Activated naive CD4-positive, alpha-beta T cell treated with anti-CD3 and anti-CD28 coated beads for 36 hours (primary cell): ENCODE measurements at regions not wholly inside any gene's neighbourhood (a gene's known extent, or its start where the extent isn't known, plus 50 kb on each side); places are given as distances from the start of the nearest gene placed in this dataset.

ENCODE experiments used
- CTCF ChIA-PET: fragments of 350-600 bp; sonication (Branson Sonifier 250); formaldehyde crosslinking; loops from one replicate; lab custom pipeline; 2021; ENCODE audit warnings: antibody characterized with exemption; lab: Charles Lee
- DNase-seq: peaks from one replicate; pipeline ENCODE4 v3.0.0-alpha.2; 2020
- H3K27ac Mint-ChIP-seq: one replicate; pipeline ENCODE4 v1.8.0; 2021; ENCODE audit warnings: mild to moderate bottlenecking, mixed read lengths
- H3K27me3 Mint-ChIP-seq: one replicate; pipeline ENCODE4 v1.8.0; 2021; ENCODE audit warnings: low read depth, mixed read lengths
- H3K36me3 Mint-ChIP-seq: one replicate; pipeline ENCODE4 v1.8.0; 2021; ENCODE audit warnings: low read depth, mixed read lengths
- H3K4me1 Mint-ChIP-seq: one replicate; pipeline ENCODE4 v1.8.0; 2021; ENCODE audit warnings: low read depth, mixed read lengths
- H3K4me3 Mint-ChIP-seq: one replicate; pipeline ENCODE4 v1.8.0; 2021; ENCODE audit warnings: mild to moderate bottlenecking, moderate library complexity, mixed read lengths
- H3K9me3 Mint-ChIP-seq: one replicate; pipeline ENCODE4 v1.8.0; 2021; ENCODE audit warnings: mixed read lengths
- intact Hi-C: fragments of 100-400 bp; cut with micrococcal nuclease; formaldehyde crosslinking; loops from one replicate; pipeline ENCODE4 v1.15.1; 2023

DNA sequence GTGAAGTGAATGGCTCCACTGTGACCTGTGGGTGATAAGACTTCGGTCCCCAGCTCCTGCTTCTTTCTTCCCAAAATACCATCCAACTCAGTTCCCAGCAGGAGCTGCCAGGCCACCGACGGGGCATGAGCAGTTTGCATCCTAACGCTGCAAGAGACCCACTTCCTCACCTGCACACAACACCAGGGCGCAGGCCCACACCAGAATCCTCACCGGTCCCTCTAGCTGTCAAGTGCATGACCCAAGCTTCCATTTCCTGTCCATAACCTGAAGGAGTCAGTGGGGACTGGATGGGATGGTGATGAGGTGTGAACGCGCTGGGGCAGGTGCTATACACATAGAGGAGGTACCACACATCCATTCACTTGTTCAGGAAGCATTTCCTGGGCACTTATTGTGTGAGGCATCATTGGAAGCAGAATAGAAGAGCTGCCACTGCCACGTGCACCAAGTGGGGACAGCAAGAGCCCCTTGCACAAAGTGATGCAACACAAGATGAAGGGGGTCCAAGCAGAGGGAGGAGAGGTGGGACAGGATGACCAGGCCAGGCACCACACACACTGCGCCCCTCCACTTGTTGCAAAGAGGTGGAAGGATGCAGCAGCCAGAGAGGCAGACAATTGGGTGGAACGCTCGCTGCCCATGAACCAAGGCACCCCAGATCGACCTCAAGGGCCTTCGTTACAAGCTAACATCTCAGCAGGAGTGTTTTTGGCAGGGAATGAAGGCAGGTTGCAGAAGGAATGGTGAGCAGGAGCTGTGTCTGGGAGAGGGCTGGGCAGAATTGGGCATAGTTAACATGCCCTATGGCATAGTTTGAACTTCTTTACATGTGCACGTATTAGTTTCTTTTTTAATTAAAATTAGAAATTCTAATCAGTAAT, 605.8 kb upstream of the MGMT start:
- no peak overlapping the region for H3K4me3 Mint-ChIP-seq
- H3K4me1 Mint-ChIP-seq: no peaks in the 10 kb centered on the region
- H3K36me3 Mint-ChIP-seq: no peaks in the 10 kb centered on the region
- no peaks in the 10 kb centered on the region for H3K9me3 Mint-ChIP-seq
- H3K27ac Mint-ChIP-seq: no peak overlapping the region
- peaks cover 2% of the 10 kb centered on the region for H3K27me3 Mint-ChIP-seq
- DNase-seq: no peak
- CTCF ChIA-PET: no interaction called here
- intact Hi-C loops: loop anchor here (5.0 kb wide), 1 partner anchor 229 kb away; no protein-coding TSS in a partner anchor

DNA sequence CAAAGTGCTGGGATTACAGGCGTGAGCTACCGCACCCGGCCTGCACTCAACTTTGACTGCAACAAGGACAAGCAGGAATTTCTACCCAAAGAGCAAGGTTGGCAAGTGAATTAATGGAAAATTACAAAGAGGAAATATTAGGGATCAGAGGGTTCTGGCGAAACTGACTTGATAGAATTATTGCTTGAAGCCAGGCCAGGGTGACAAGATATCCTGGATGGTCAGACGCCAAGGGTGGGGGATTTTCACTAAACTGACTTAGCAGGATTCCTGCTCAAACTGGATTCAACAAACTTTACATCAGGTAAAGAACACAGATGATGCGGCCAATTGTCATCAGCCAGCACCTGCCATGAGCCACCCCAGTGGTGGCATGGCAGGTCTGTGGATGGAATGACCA, 603.6 kb upstream of the MGMT start:
- H3K27ac Mint-ChIP-seq: no peak overlapping the region
- no peak overlapping the region for H3K4me3 Mint-ChIP-seq
- CTCF ChIA-PET: no interaction called here
- H3K9me3 Mint-ChIP-seq: no peaks in the 10 kb centered on the region
- DNase-seq: no peak
- H3K27me3 Mint-ChIP-seq: peaks cover 2% of the 10 kb centered on the region
- intact Hi-C loops: loop anchor here (5.0 kb wide), 1 partner anchor 231 kb away; no protein-coding TSS in a partner anchor
- H3K36me3 Mint-ChIP-seq: no peaks in the 10 kb centered on the region
- no peaks in the 10 kb centered on the region for H3K4me1 Mint-ChIP-seq

DNA sequence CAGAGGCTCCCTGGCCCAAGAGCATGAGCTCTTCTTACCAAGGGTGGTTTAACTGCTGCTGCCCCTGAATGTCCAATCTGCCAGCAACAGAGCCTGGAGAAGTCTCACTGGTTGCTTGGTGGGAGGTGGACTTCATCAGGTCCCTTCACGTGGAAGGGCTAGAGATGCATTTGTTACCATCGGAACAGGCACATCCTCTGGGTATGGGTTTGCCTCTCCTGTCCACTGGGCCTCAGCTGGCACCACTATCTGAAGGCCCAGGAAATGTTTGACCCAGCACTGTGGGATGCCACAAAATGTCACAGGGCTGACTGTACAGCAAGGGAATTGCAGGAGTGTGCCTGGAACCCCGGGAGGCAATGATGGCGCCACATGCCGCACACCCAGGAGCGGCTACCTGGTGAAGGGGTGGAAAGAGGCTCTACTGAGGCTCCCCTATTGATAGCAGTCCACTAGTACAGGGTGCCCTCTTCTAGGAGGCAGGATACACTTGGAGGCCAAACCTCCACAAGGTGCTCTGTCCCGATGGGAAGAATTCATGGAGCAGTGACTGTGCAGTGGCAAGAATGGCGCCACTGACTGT, 603.1 kb upstream of the MGMT start:
- Mint-ChIP-seq H3K36me3 (no peaks in the 10 kb centered on the region), H3K27ac (no peak overlapping the region), H3K9me3 (no peaks in the 10 kb centered on the region), H3K4me3 (no peak overlapping the region), H3K27me3 (peaks cover 2% of the 10 kb centered on the region), H3K4me1 (no peaks in the 10 kb centered on the region)
- CTCF ChIA-PET: no interaction called here
- no peak for DNase-seq
- intact Hi-C loops: loop anchor here (5.0 kb wide), 1 partner anchor 232 kb away; no protein-coding TSS in a partner anchor

DNA sequence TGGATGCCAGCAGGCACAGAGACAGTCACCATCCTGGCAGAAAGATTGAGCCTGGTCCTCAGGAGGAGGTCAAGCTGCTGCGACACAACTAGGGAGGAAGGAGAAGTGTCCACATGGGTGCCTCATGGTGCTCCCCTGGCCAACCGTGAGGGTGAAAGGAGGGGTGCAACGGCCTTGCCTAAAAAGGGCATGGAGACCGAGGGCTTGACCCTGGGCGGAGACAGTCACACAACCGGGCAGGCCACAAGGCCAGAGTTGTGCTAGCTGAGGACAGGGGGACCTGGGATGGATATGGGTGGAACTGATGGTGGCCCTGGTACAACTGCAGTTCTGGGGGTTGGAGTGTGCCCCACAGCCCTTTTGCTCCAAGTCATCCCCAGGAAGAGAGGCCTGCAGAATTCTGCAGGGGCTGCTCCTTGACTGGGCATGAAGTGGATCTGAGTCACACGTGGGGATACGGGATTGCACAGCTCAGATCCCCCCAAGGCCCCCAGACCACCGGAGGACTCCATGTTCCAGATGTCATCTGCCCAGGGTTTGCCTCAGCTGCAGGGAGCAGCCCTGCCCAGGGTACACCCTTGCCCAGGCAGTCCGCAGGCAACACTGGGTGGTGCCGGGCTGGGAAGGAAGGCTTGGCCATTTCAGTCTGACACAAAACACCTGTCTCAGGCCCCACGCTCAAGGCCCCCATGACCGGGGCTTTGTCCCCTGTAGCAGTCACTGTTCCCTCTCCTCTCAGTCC, 602.3 kb upstream of the MGMT start:
- no peak overlapping the region for H3K4me3 Mint-ChIP-seq
- peaks cover 2% of the 10 kb centered on the region for H3K27me3 Mint-ChIP-seq
- CTCF ChIA-PET: no interaction called here
- no peak overlapping the region for H3K27ac Mint-ChIP-seq
- no peak for DNase-seq
- no peaks in the 10 kb centered on the region for H3K36me3 Mint-ChIP-seq
- intact Hi-C loops: loop anchor here (5.0 kb wide), 1 partner anchor 232 kb away; no protein-coding TSS in a partner anchor
- H3K4me1 Mint-ChIP-seq: no peaks in the 10 kb centered on the region
- no peaks in the 10 kb centered on the region for H3K9me3 Mint-ChIP-seq

DNA sequence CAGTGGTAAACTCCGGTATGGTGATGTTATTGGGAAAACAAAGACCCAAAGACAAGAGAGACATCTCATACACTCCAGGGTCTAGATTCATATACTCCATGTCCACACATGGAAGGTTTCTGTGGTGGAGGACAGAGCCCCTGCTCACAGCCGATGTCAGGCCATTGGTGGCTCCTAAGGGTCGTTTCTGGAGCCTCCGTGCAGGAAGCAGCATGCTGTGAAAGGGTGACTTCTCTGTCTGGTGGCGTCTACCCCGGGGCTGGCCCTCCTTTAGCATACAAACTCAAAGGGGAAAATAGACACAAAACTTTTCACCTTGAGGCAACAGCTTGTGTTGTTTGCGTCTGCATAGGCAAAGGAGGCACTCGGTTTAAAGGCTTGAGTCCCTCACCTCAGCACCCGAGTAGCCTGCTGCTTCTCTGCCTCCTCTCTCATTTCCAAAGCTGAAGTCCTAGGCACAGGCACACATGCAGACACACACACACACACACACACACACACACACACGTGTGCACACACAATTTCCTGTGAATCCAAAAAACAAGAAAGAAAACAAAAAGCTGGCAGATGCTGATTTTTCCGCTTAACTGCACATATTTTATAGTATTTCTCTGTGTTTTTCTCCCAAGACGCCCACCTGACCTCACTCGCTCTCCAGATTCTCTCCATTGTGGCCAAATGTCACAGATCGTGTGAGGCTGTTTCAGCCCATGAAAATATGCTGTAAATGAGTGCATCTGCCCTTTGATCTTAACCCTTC, 601.4 kb upstream of the MGMT start:
- intact Hi-C loops: no loop called here
- DNase-seq: no peak
- peaks cover 2% of the 10 kb centered on the region for H3K27me3 Mint-ChIP-seq
- CTCF ChIA-PET: interaction anchor here (0.7 to 1.4 kb wide), 2 partner anchors 27 to 657 kb away, joined by 3 to 4 read pairs; no protein-coding TSS in a partner anchor
- H3K27ac Mint-ChIP-seq: no peak overlapping the region
- no peaks in the 10 kb centered on the region for H3K36me3 Mint-ChIP-seq
- no peaks in the 10 kb centered on the region for H3K4me1 Mint-ChIP-seq
- no peaks in the 10 kb centered on the region for H3K9me3 Mint-ChIP-seq
- H3K4me3 Mint-ChIP-seq: no peak overlapping the region

DNA sequence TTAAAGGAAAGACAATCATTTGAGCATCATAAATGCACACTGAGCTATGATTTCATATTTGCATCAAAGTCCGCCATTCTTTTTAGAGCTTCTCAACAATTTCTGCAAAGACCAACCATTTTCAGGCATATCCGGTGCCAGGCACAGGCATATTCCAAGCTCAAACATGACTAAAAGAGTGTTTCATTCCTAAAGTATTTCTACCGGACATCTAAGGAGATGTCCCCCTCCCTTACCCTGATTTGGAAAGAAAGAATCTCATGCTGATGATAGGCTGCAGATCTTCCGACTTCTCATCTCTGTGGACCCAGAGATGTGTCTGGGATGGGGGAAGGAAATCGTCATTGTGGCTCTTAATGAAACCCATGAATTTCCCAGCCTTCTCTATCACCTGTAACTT, 600.5 kb upstream of the MGMT start:
- Mint-ChIP-seq H3K27ac (no peak overlapping the region), H3K27me3 (peaks cover 3% of the 10 kb centered on the region), H3K4me1 (no peaks in the 10 kb centered on the region), H3K9me3 (no peaks in the 10 kb centered on the region), H3K4me3 (no peak overlapping the region), H3K36me3 (no peaks in the 10 kb centered on the region)
- CTCF ChIA-PET: interaction anchor here (0.7 to 1.4 kb wide), 2 partner anchors 28 to 658 kb away, joined by 3 to 4 read pairs; no protein-coding TSS in a partner anchor
- intact Hi-C loops: no loop called here
- no peak for DNase-seq

DNA sequence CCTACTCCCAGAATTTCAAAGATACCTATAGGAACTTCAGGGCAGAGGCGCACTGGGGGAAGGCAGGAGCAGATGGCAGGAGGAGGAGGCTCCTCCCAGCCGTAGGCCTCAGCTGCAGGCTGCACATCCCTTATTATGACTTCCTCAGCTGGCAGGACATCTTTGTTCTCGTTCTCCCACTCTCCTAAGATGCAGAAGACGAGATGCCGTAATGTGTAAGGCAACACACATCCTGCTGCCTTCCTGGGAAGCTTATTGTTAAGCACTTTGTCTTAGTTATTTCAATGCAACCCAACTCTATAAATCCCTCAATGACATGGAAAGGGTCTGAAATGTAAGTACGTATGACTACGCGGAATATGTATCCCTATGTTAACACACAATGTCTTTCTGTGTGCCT, 599.8 kb upstream of the MGMT start:
- Mint-ChIP-seq H3K27ac (no peak overlapping the region), H3K27me3 (peaks cover 3% of the 10 kb centered on the region), H3K9me3 (no peaks in the 10 kb centered on the region), H3K4me1 (no peaks in the 10 kb centered on the region), H3K36me3 (no peaks in the 10 kb centered on the region), H3K4me3 (no peak overlapping the region)
- DNase-seq: no peak
- intact Hi-C loops: no loop called here
- CTCF ChIA-PET: no interaction called here

DNA sequence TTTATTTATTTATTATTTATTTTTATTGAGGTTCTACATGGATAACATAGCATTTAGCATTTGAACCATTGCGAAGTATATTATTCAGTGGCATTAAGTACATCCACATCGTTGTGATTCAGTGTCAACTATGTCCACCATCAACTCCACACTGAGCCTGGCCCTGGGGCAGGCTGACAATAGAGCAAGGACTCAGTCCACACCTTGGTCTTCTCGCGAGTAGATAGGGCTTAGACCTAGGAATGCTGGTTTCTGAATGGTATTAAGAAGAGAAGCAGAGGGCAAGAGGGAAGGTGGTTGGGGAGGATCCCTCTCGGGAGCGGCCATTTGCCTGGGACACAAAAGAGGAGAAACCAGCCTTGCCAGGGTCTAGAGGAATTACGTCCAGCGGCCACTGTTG, 599.2 kb upstream of the MGMT start:
- H3K4me3 Mint-ChIP-seq: no peak overlapping the region
- no peaks in the 10 kb centered on the region for H3K4me1 Mint-ChIP-seq
- H3K36me3 Mint-ChIP-seq: no peaks in the 10 kb centered on the region
- intact Hi-C loops: no loop called here
- CTCF ChIA-PET: no interaction called here
- no peak overlapping the region for H3K27ac Mint-ChIP-seq
- DNase-seq: no peak
- H3K27me3 Mint-ChIP-seq: peaks cover 3% of the 10 kb centered on the region
- no peaks in the 10 kb centered on the region for H3K9me3 Mint-ChIP-seq

DNA sequence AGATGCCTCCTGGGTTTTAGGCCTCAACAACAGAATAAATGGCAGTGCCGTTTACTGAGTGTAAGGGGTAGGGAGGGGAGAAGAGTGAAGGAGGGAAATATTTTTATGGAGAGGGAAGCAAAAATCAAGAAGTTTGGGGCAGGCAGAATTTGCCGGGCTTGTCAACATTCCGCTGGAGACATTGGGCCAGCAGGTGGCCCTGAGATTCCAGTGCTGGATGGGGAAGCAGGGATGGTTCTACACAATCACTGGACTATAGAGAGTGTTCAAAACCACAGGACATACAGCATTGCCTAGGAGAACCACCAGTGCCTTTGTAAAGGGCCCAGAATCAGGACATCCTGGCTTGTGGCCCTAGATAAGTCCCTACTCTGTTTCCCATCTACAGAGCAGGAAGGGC, 598.6 kb upstream of the MGMT start:
- Mint-ChIP-seq H3K27ac (no peak overlapping the region), H3K36me3 (no peaks in the 10 kb centered on the region), H3K4me1 (no peaks in the 10 kb centered on the region), H3K4me3 (no peak overlapping the region), H3K27me3 (peaks cover 3% of the 10 kb centered on the region), H3K9me3 (no peaks in the 10 kb centered on the region)
- CTCF ChIA-PET: no interaction called here
- intact Hi-C loops: no loop called here
- DNase-seq: no peak

DNA sequence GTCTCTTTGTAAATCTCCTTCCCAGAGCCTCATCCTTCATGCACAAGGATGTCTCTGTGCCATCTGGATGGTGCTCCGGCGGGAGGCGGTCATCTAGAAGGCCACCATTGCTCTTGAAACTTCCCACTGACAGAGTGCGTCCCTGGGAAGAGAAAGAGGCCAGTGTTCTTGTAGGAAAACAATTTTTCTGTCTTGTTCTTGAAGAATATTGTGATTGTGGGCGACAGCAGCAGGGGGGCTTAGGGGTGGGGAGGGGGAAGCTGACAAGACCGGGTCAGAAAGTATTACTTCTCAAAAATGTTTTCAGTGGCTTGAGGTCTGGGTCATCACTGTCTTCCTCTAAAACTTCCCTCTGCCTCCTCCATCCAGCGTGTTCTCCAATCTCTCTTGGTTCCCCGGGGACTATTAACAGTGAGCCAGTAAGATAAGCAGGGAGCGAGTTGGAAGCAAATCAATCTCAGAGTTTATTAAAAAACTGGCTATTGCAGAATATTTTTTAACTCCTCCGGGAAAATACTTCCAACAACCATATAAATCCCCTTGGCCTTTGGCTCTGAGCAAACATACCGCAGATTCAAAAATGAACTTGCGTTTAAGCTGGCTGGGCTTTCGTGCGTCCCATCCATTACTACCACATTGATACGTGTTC, 597.8 kb upstream of the MGMT start:
- Mint-ChIP-seq H3K36me3 (no peaks in the 10 kb centered on the region), H3K27me3 (peaks cover 3% of the 10 kb centered on the region), H3K27ac (no peak overlapping the region), H3K4me1 (no peaks in the 10 kb centered on the region), H3K4me3 (no peak overlapping the region), H3K9me3 (no peaks in the 10 kb centered on the region)
- CTCF ChIA-PET: no interaction called here
- no peak for DNase-seq
- intact Hi-C loops: no loop called here

DNA sequence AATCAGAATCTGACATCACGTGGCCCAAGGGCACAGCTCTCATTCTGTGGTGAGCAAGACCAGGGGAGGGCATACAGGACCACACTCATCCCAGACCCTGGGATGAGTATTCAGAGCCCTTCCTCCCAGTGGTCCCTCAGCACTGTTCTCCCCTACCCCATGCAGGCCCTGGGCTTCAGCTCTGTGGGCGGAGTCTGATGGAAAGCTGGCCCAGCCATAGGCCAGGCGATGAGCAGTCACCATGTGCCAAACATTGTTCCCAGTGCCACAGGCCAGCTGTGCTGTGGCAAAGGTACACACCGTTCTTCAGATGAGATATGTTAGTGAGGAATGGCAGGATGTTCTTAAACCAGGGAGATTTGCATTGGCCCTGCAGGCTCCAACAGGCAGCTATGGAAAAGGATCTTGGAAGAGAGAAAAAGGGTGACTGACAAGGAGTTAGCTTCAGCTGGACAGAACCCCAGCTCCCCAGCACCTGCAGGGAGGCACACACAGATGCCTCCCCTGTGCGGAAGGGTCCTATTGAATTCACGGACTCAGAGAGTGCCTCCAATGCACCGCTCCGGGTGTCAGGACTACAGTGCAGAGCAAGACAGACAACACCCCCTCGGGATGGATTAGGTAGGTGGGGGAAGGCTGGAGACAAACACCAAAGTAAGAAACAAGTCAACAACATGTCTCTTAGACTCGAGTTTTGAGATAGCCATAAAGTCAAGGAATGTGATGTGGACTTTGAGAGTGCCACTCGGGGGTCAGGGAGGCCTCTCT, 596.0 kb upstream of the MGMT start:
- CTCF ChIA-PET: no interaction called here
- H3K27ac Mint-ChIP-seq: no peak overlapping the region
- no peak for DNase-seq
- no peaks in the 10 kb centered on the region for H3K4me1 Mint-ChIP-seq
- no peaks in the 10 kb centered on the region for H3K9me3 Mint-ChIP-seq
- H3K27me3 Mint-ChIP-seq: peaks cover 3% of the 10 kb centered on the region
- intact Hi-C loops: no loop called here
- no peak overlapping the region for H3K4me3 Mint-ChIP-seq
- H3K36me3 Mint-ChIP-seq: no peaks in the 10 kb centered on the region
